LHCN-M2 (cell line): ENCODE measurements at regions not wholly inside any gene's neighbourhood (a gene's known extent, or its start where the extent isn't known, plus 50 kb on each side); places are given as distances from the start of the nearest gene placed in this dataset.
"Not testable (repeated sequence)": the region's sequence is repeated elsewhere in the genome, so short reads cannot be mapped to it uniquely, and the experiment has no call there.

ENCODE experiments used
- DNase-seq: peaks from one replicate; pipeline ENCODE4 v3.0.0-alpha.2; 2012; ENCODE audit warnings: low read depth

- no peak for DNase-seq
These were observed 189.9 kb upstream of the NDUFV2 start for GRCh38 chr18:8912348-8913326.

GRCh38 chr18:8913606-8914403, 188.7 kb upstream of the NDUFV2 start:
- not testable (repeated sequence) for DNase-seq

- not testable (repeated sequence) for DNase-seq
These were observed 187.9 kb upstream of the NDUFV2 start for GRCh38 chr18:8914404-8915264.

GRCh38 chr18:8920856-8921787, 181.4 kb upstream of the NDUFV2 start:
- not testable (repeated sequence) for DNase-seq

GRCh38 chr18:8926464-8926863, 176.0 kb upstream of the NDUFV2 start:
- DNase-seq = no peak

GRCh38 chr18:8928044-8928443, 174.5 kb upstream of the NDUFV2 start:
- DNase-seq = no peak

GRCh38 chr18:8928847-8929780, 173.4 kb upstream of the NDUFV2 start:
- DNase-seq = no peak

GRCh38 chr18:8930990-8931616, 171.4 kb upstream of the NDUFV2 start:
- DNase-seq = peak; percentile 43

GRCh38 chr18:8932866-8933265, 169.6 kb upstream of the NDUFV2 start:
- no peak for DNase-seq

- no peak for DNase-seq
These were observed 168.7 kb upstream of the NDUFV2 start for GRCh38 chr18:8933714-8934284.

GRCh38 chr18:8935346-8935745, 167.2 kb upstream of the NDUFV2 start:
- not testable (repeated sequence) for DNase-seq

- DNase-seq = no peak
These were observed 165.9 kb upstream of the NDUFV2 start for GRCh38 chr18:8936619-8937018.

- no peak for DNase-seq
These were observed 165.1 kb upstream of the NDUFV2 start for GRCh38 chr18:8937160-8938094.

GRCh38 chr18:8938817-8939216, 163.7 kb upstream of the NDUFV2 start:
- DNase-seq = peak; percentile 79

- no peak for DNase-seq
These were observed 160.2 kb upstream of the NDUFV2 start for GRCh38 chr18:8942021-8942908.

- DNase-seq = no peak
These were observed 159.5 kb upstream of the NDUFV2 start for GRCh38 chr18:8942909-8943545.
